ENCODE measurements at regions not wholly inside any gene's neighbourhood (a gene's known extent, or its start where the extent isn't known, plus 50 kb on each side); places are given as distances from the start of the nearest gene placed in this dataset.
A peak's percentile ranks its signal among the peaks of the same experiment; 100 is the strongest.

DNA sequence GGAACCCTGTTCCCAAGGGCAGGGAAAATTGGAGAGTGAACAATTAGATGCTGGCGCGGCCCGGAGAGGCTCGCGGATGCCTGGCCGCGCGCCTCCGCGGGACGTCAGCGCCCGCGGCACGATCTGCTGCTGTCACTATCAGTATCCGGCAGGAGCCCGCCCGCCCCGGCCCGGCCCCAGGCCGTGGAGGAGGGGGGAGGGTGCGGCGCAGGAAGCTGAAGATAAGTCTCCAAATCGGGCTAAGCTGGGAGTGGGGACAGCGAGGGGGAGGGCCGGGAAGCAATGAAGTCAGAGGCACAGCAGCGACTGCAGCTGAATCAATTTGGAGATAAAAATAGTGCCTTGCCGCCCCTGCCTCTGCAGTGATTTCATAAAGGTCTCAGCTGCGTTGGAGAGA is 441.5 kb upstream of the KLF12 start:
- ChIA-PET CTCF (no interaction called here), POLR2A (ENCODE audit: low non-redundant PET) (no interaction called here)
- H3K36me3 ChIP-seq (ENCODE audit: insufficient read depth, low read length, poor library complexity, severe bottlenecking), result no peaks in the 10 kb centered on the region
- H3K9me3 ChIP-seq (ENCODE audit: low read depth, low read length, poor library complexity, severe bottlenecking), result no peaks in the 10 kb centered on the region
- H3K4me1 ChIP-seq (ENCODE audit: insufficient read depth, low read length, poor library complexity, severe bottlenecking), result no peaks in the 10 kb centered on the region
- H3K27ac ChIP-seq (ENCODE audit: low read depth, low read length, poor library complexity, severe bottlenecking), result no peak overlapping the region
- no TSS peak for BruUV-seq (replicated peaks)
- H3K4me3 ChIP-seq (ENCODE audit: low read depth, low read length, poor library complexity, severe bottlenecking), result peak overlapping the region; percentile 43
- TF ChIP-seq, protein P1, sequence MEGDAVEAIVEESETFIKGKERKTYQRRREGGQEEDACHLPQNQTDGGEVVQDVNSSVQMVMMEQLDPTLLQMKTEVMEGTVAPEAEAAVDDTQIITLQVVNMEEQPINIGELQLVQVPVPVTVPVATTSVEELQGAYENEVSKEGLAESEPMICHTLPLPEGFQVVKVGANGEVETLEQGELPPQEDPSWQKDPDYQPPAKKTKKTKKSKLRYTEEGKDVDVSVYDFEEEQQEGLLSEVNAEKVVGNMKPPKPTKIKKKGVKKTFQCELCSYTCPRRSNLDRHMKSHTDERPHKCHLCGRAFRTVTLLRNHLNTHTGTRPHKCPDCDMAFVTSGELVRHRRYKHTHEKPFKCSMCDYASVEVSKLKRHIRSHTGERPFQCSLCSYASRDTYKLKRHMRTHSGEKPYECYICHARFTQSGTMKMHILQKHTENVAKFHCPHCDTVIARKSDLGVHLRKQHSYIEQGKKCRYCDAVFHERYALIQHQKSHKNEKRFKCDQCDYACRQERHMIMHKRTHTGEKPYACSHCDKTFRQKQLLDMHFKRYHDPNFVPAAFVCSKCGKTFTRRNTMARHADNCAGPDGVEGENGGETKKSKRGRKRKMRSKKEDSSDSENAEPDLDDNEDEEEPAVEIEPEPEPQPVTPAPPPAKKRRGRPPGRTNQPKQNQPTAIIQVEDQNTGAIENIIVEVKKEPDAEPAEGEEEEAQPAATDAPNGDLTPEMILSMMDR (conservative IDR thresholded peaks at IDR 0.05; ENCODE audit: low read depth, low read length), result no peak
- TF ChIP-seq EZH2 (IDR thresholded peaks at IDR 0.05; ENCODE audit: borderline replicate concordance, low read depth, low read length, poor library complexity, severe bottlenecking), result no peak
- intact Hi-C loops (cut with micrococcal nuclease; ENCODE audit: unreplicated experiment), result no loop called here
- no peaks in the 10 kb centered on the region for H3K27me3 ChIP-seq (replicated peaks; ENCODE audit: insufficient read depth, low read depth, low read length, poor library complexity)
- DNase-seq (ENCODE audit: low spot score), result peak; percentile 69

DNA sequence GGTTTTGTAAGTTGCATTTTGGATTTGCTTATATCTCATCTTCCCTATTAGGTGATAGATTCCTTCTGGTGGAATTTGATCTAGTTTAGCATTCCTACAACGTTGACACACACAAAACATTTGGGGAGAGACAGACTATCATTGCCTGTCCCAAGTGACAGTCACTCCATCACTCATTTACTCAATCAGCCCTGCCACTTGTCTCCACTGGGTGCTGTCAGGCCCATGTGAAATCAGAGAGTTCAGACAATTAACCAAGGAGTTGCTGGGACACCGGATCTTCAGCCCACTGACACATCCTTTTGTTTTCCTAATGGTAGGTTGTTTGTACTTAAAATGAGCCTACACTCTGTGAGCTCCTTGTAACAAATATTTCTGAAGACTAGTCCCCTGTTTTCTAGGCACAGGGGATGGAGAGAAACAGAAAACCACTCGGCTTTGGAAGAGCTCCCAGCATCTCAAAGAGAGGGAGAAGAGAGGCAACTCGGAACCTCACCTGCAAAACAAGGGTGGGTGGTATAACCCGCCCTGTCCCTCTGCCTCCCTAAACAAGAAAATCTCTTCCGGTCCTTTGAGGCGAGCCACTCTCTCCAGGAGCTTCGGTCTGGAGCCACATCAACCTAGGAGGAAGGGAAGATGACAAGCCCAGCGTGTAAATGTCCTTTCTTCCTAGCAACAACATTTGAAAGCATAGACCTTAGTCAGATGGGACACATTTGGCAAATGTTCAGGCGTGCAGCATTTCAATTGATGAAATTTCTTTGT is 440.9 kb upstream of the KLF12 start:
- BruUV-seq (replicated peaks), result no TSS peak
- peak overlapping the region; percentile 43 for H3K4me3 ChIP-seq (ENCODE audit: low read depth, low read length, poor library complexity, severe bottlenecking)
- H3K27ac ChIP-seq (ENCODE audit: low read depth, low read length, poor library complexity, severe bottlenecking), result no peak overlapping the region
- no peak for DNase-seq (ENCODE audit: low spot score)
- no peaks in the 10 kb centered on the region for H3K27me3 ChIP-seq (replicated peaks; ENCODE audit: insufficient read depth, low read depth, low read length, poor library complexity)
- TF ChIP-seq, protein P1 (conservative IDR thresholded peaks at IDR 0.05; ENCODE audit: low read depth, low read length), result no peak
- no peak for TF ChIP-seq EZH2 (IDR thresholded peaks at IDR 0.05; ENCODE audit: borderline replicate concordance, low read depth, low read length, poor library complexity, severe bottlenecking)
- no peaks in the 10 kb centered on the region for H3K4me1 ChIP-seq (ENCODE audit: insufficient read depth, low read length, poor library complexity, severe bottlenecking)
- intact Hi-C loops (cut with micrococcal nuclease; ENCODE audit: unreplicated experiment), result no loop called here
- POLR2A ChIA-PET (ENCODE audit: low non-redundant PET), result no interaction called here
- H3K9me3 ChIP-seq (ENCODE audit: low read depth, low read length, poor library complexity, severe bottlenecking), result no peaks in the 10 kb centered on the region
- CTCF ChIA-PET, result no interaction called here
- H3K36me3 ChIP-seq (ENCODE audit: insufficient read depth, low read length, poor library complexity, severe bottlenecking), result no peaks in the 10 kb centered on the region

DNA sequence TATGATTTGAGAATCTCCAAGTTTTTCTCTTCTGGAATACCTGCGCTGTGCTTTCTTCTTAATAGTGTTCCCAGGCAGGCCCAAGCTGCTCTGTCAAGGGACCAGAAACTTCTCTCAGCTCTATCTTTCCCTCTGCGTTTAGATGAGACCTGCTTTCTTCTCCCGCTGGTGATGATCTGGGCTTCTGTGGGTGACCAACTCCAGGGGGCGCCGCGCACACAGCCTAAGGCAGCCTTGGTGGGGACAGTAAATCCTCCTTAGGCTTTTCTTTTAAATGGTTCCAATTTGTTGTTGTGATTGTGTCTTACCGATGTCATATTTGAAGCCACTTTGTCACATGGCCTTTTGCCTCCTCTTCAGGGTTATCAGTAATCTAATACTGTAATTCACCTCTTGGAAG is 439.4 kb upstream of the KLF12 start:
- Histone ChIP-seq H3K4me3 (ENCODE audit: low read depth, low read length, poor library complexity, severe bottlenecking) (no peak overlapping the region), H3K36me3 (ENCODE audit: insufficient read depth, low read length, poor library complexity, severe bottlenecking) (no peaks in the 10 kb centered on the region), H3K9me3 (ENCODE audit: low read depth, low read length, poor library complexity, severe bottlenecking) (no peaks in the 10 kb centered on the region), H3K27ac (ENCODE audit: low read depth, low read length, poor library complexity, severe bottlenecking) (no peak overlapping the region), H3K27me3 (replicated peaks; ENCODE audit: insufficient read depth, low read depth, low read length, poor library complexity) (no peaks in the 10 kb centered on the region), H3K4me1 (ENCODE audit: insufficient read depth, low read length, poor library complexity, severe bottlenecking) (no peaks in the 10 kb centered on the region)
- CTCF ChIA-PET, result no interaction called here
- POLR2A ChIA-PET (ENCODE audit: low non-redundant PET), result no interaction called here
- intact Hi-C loops (cut with micrococcal nuclease; ENCODE audit: unreplicated experiment), result no loop called here
- DNase-seq (ENCODE audit: low spot score), result no peak
- BruUV-seq (replicated peaks), result no TSS peak
- TF ChIP-seq EZH2 (IDR thresholded peaks at IDR 0.05; ENCODE audit: borderline replicate concordance, low read depth, low read length, poor library complexity, severe bottlenecking), result no peak
- TF ChIP-seq, protein P1 (conservative IDR thresholded peaks at IDR 0.05; ENCODE audit: low read depth, low read length), result peak; percentile 48
